HG03039 (cell line): ENCODE measurements at regions not wholly inside any gene's neighbourhood (a gene's known extent, or its start where the extent isn't known, plus 50 kb on each side); places are given as distances from the start of the nearest gene placed in this dataset.

ENCODE experiments used
- ATAC-seq: cut with Tn5 transposase; IDR thresholded peaks from one replicate; pipeline ENCODE4 v1.9.1; 2021; ENCODE audit warnings: mild to moderate bottlenecking, moderate library complexity; ENCODE audit not compliant: unreplicated experiment

- no peak for ATAC-seq
These were observed 75.7 kb upstream of the RAB6C start for GRCh38 chr2:129903586-129904425.

GRCh38 chr2:129904532-129905446 is 74.7 kb upstream of the RAB6C start:
- ATAC-seq: no peak

- no peak for ATAC-seq
These were observed 73.8 kb upstream of the RAB6C start for GRCh38 chr2:129905664-129906081.

GRCh38 chr2:129906139-129906860 is 73.2 kb upstream of the RAB6C start:
- no peak for ATAC-seq

GRCh38 chr2:129906861-129907235 is 72.6 kb upstream of the RAB6C start:
- ATAC-seq: no peak

GRCh38 chr2:129907256-129907998 is 72.0 kb upstream of the RAB6C start:
- ATAC-seq: no peak

- ATAC-seq: no peak
These were observed 70.6 kb upstream of the RAB6C start for GRCh38 chr2:129908721-129909373.

- ATAC-seq: no peak
These were observed 69.6 kb upstream of the RAB6C start for GRCh38 chr2:129909651-129910418.

GRCh38 chr2:129910446-129911362 is 68.8 kb upstream of the RAB6C start:
- no peak for ATAC-seq

GRCh38 chr2:129911363-129912065 is 68.0 kb upstream of the RAB6C start:
- ATAC-seq: no peak

- ATAC-seq: no peak
These were observed 67.2 kb upstream of the RAB6C start for GRCh38 chr2:129912066-129912820.

GRCh38 chr2:129912871-129913694 is 66.4 kb upstream of the RAB6C start:
- ATAC-seq: no peak

GRCh38 chr2:129913695-129914495 is 65.6 kb upstream of the RAB6C start:
- ATAC-seq: no peak

- ATAC-seq: no peak
These were observed 64.7 kb upstream of the RAB6C start for GRCh38 chr2:129914538-129915302.
